Stomach smooth muscle (tissue), 2 donors: ENCODE measurements at regions not wholly inside any gene's neighbourhood (a gene's known extent, or its start where the extent isn't known, plus 50 kb on each side); places are given as distances from the start of the nearest gene placed in this dataset.

Source experiments
- H3K27ac ChIP-seq: one replicate; pipeline ENCODE4 v1.7.0; 2013; ENCODE audit warnings: mild to moderate bottlenecking, low read length, inconsistent platforms
- H3K27me3 ChIP-seq, 2 donors: one replicate each; pipeline ENCODE4 v1.7.0; 2013; ENCODE audit warnings: low read length in 2 of 2; ENCODE audit not compliant: insufficient read depth in 2 of 2, control insufficient read depth in 1 of 2
- H3K36me3 ChIP-seq, 2 donors: one replicate each; pipeline ENCODE4 v1.7.0; 2013; ENCODE audit warnings: low read length in 2 of 2; ENCODE audit not compliant: control insufficient read depth in 2 of 2, insufficient read depth in 2 of 2
- H3K4me1 ChIP-seq: one replicate; pipeline ENCODE4 v1.7.0; 2013; ENCODE audit warnings: low read length; ENCODE audit not compliant: control insufficient read depth, insufficient read depth
- H3K4me3 ChIP-seq, 2 donors: one replicate each; pipeline ENCODE4 v1.7.0; 2013; ENCODE audit warnings: low read length in 2 of 2
- H3K9ac ChIP-seq, 2 donors: one replicate each; pipeline ENCODE4 v1.7.0; 2013; ENCODE audit warnings: low read length in 2 of 2, mild to moderate bottlenecking in 1 of 2
- H3K9me3 ChIP-seq, 2 donors: one replicate each; pipeline ENCODE4 v1.7.0; 2013; ENCODE audit warnings: low read length in 2 of 2; ENCODE audit not compliant: control insufficient read depth in 2 of 2
- donor health status: healthy.
- donor health status: Pancreatic carcinoma.

DNA sequence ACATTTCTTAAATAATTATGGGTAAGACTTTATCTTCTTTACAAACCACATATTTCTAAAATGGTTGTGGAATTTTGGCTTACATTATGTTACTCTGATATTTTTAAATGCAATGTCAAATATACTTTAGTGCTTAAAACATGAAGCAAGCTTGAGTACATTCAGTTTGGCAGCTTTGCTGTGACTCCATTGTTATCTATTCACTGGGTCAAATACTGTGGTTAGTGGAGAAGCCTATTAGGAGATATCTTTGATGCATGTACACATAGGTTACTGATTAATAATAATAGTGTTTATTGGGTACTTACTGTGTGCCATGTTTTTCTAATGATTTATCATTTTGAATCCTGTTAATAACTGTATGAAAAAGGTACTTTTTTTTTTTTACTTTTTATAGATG is 520.4 kb upstream of the B3GALT2 start:
- H3K4me1 ChIP-seq: no peaks in the 10 kb centered on the region
- H3K9me3 ChIP-seq: peaks cover 0 to 5% of the 10 kb centered on the region in 2 donors
- H3K27me3 ChIP-seq: no peaks in the 10 kb centered on the region
- no peak overlapping the region for H3K9ac ChIP-seq
- H3K36me3 ChIP-seq: no peaks in the 10 kb centered on the region
- H3K4me3 ChIP-seq: no peak overlapping the region
- no peak overlapping the region for H3K27ac ChIP-seq

DNA sequence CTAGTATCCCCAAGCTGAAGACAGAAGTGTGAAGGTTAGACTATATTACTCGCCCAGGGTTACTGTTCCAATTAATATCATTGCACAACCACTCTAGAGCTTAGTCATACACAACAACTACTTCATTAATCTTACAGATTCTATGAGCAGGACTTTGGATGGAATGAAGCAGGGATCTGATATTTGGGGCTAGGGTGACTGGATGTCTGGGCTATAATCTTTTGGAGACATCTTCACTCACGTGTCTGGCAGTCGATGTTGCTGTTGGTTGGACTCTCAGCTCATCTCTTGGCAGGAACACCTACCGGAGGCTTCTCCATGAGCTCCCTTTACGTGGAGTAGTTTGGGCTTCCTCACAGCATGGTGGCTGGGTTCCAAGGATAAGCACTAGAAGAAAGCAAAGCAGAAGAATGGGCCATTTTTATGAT is 519.2 kb upstream of the B3GALT2 start:
- no peaks in the 10 kb centered on the region for H3K36me3 ChIP-seq
- no peak overlapping the region for H3K4me3 ChIP-seq
- no peak overlapping the region for H3K9ac ChIP-seq
- H3K4me1 ChIP-seq: no peaks in the 10 kb centered on the region
- no peaks in the 10 kb centered on the region for H3K27me3 ChIP-seq
- no peak overlapping the region for H3K27ac ChIP-seq
- peaks cover 0 to 5% of the 10 kb centered on the region in 2 donors for H3K9me3 ChIP-seq

DNA sequence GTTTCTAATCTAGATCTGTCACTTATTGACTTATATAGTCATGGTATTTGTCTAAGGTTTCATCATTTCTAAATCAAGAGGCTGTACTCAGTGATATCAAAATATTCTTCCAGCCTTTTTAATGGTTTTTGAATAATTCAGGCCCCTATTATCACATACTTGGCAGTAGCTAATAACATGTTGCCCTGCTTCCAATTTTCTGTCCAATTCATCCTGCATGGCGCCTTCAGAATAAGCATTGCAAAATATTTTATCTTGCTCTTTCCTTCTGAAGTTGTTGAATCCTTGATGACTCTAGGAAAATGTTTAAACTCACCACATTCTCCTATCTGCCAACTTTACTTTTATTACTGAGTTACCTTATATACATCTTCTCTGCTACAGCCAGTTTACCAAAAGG is 517.2 kb upstream of the B3GALT2 start:
- no peaks in the 10 kb centered on the region for H3K4me1 ChIP-seq
- no peaks in the 10 kb centered on the region for H3K27me3 ChIP-seq
- no peak overlapping the region for H3K4me3 ChIP-seq
- H3K9ac ChIP-seq: no peak overlapping the region
- peaks cover 0 to 5% of the 10 kb centered on the region in 2 donors for H3K9me3 ChIP-seq
- H3K36me3 ChIP-seq: no peaks in the 10 kb centered on the region
- no peak overlapping the region for H3K27ac ChIP-seq

DNA sequence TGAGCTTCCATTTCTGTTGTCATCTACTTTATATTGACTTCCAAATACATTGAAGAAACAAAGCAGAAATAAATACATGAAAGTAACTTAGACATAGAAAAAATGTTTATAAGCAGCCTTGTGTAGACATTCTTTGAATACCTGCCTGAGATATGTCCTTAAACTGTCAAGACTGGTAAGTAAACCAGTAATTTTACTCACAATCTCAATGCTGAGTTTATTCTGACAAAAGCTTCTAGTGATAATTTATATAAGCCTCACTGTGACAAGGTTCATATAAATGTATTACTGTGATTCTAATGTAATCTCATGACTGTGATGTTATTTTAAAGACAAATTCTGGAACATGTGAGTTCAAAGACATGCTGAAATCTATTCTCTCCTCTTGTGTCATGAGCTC is 516.7 kb upstream of the B3GALT2 start:
- no peaks in the 10 kb centered on the region for H3K36me3 ChIP-seq
- peaks cover 0 to 5% of the 10 kb centered on the region in 2 donors for H3K9me3 ChIP-seq
- H3K27ac ChIP-seq: no peak overlapping the region
- H3K4me3 ChIP-seq: no peak overlapping the region
- no peak overlapping the region for H3K9ac ChIP-seq
- no peaks in the 10 kb centered on the region for H3K27me3 ChIP-seq
- H3K4me1 ChIP-seq: no peaks in the 10 kb centered on the region

GRCh38 chr1:193701759-193702158 is 515.3 kb upstream of the B3GALT2 start:
- H3K4me3 ChIP-seq: no peak overlapping the region
- no peaks in the 10 kb centered on the region for H3K4me1 ChIP-seq
- no peak overlapping the region for H3K9ac ChIP-seq
- H3K36me3 ChIP-seq: no peaks in the 10 kb centered on the region
- H3K9me3 ChIP-seq: peaks cover 0 to 5% of the 10 kb centered on the region in 2 donors
- H3K27me3 ChIP-seq: no peaks in the 10 kb centered on the region
- H3K27ac ChIP-seq: no peak overlapping the region

- peaks cover 0 to 3% of the 10 kb centered on the region in 2 donors for H3K9me3 ChIP-seq
- no peaks in the 10 kb centered on the region for H3K36me3 ChIP-seq
- H3K27ac ChIP-seq: no peak overlapping the region
- no peaks in the 10 kb centered on the region for H3K4me1 ChIP-seq
- no peak overlapping the region for H3K4me3 ChIP-seq
- H3K27me3 ChIP-seq: no peaks in the 10 kb centered on the region
- H3K9ac ChIP-seq: no peak overlapping the region
These were observed 514.4 kb upstream of the B3GALT2 start for GRCh38 chr1:193700710-193701355.

GRCh38 chr1:193699261-193699660 is 512.8 kb upstream of the B3GALT2 start:
- H3K27ac ChIP-seq: no peak overlapping the region
- H3K4me1 ChIP-seq: no peaks in the 10 kb centered on the region
- H3K9ac ChIP-seq: no peak overlapping the region
- H3K9me3 ChIP-seq: no peaks in the 10 kb centered on the region
- H3K36me3 ChIP-seq: no peaks in the 10 kb centered on the region
- H3K4me3 ChIP-seq: no peak overlapping the region
- H3K27me3 ChIP-seq: no peaks in the 10 kb centered on the region

DNA sequence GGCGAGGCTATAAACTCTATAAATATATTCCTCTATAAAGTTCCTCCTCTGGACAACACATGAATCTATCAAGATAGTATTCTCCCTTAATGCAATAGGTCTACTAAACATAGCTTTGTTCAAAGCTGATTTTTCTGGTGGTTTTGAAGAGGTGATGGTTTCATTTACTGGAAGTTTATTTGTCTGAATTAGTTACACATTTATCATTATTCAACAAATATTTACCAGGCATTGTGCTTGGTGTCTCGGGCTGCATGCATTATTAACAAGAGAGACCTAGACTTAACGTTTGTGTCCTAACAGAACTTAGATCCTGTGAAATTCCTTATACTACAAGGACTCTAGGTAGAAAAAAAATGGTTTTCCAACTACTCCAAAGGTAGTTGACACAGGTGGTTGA is 511.4 kb upstream of the B3GALT2 start:
- Histone ChIP-seq H3K4me1 (no peaks in the 10 kb centered on the region), H3K9me3 (no peaks in the 10 kb centered on the region), H3K9ac (no peak overlapping the region), H3K27ac (no peak overlapping the region), H3K36me3 (no peaks in the 10 kb centered on the region), H3K4me3 (no peak overlapping the region), H3K27me3 (no peaks in the 10 kb centered on the region)

DNA sequence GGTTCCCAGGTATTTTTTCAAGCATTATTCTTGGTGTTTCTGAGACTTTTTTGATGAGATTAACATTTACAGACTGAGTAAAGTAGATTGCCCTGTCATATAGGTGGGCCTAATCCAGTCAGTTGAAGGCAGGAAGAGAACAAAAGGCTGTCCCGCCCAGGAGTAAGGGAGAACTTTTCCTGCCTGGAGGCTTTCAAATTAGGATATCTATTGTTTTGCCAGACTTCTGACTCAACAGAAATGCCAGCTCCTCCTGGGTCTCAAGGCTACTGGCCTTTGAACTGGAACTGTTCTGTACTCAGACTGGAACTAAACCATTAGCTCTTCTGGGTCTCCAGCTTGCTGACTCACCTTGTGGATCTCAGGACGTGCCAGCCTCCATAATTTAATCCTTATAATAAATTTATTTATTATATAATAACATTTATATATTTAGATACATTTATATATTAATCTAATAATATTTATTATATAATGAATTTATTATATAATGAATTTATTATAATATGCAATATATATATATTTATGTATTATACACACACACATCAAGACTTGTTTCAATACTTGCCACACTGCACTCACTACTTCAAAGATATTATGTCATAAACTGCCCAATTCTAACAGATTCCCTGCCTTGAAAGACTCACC is 510.8 kb upstream of the B3GALT2 start:
- no peak overlapping the region for H3K27ac ChIP-seq
- H3K4me3 ChIP-seq: no peak overlapping the region
- H3K9me3 ChIP-seq: no peaks in the 10 kb centered on the region
- no peaks in the 10 kb centered on the region for H3K36me3 ChIP-seq
- no peaks in the 10 kb centered on the region for H3K27me3 ChIP-seq
- no peaks in the 10 kb centered on the region for H3K4me1 ChIP-seq
- no peak overlapping the region for H3K9ac ChIP-seq

- Histone ChIP-seq H3K27me3 (no peaks in the 10 kb centered on the region), H3K9ac (no peak overlapping the region), H3K36me3 (no peaks in the 10 kb centered on the region), H3K27ac (no peak overlapping the region), H3K4me3 (no peak overlapping the region), H3K4me1 (no peaks in the 10 kb centered on the region), H3K9me3 (no peaks in the 10 kb centered on the region)
These were observed 508.3 kb upstream of the B3GALT2 start for GRCh38 chr1:193694741-193695140.

- H3K9ac ChIP-seq: no peak overlapping the region
- H3K9me3 ChIP-seq: no peaks in the 10 kb centered on the region
These were observed 499.6 kb upstream of the B3GALT2 start for GRCh38 chr1:193685986-193686385.

More at GRCh38 chr1:193685986-193686385, 499.6 kb upstream of the B3GALT2 start:
- no peak overlapping the region for H3K4me3 ChIP-seq
- H3K27me3 ChIP-seq: no peaks in the 10 kb centered on the region
- H3K36me3 ChIP-seq: no peaks in the 10 kb centered on the region
- H3K4me1 ChIP-seq: no peaks in the 10 kb centered on the region
- H3K27ac ChIP-seq: no peak overlapping the region
